H7 (cell line): ENCODE measurements at regions not wholly inside any gene's neighbourhood (a gene's known extent, or its start where the extent isn't known, plus 50 kb on each side); places are given as distances from the start of the nearest gene placed in this dataset.

Experiments
- DNase-seq: peaks from one replicate; pipeline ENCODE4 v3.0.0; 2012
- H3K27me3 ChIP-seq: 2 replicates; pipeline ENCODE4 v1.6.0; 2011; ENCODE audit warnings: mild to moderate bottlenecking, low read length; ENCODE audit not compliant: control insufficient read depth, insufficient read depth
- H3K36me3 ChIP-seq: replicated peaks from 2 replicates; pipeline ENCODE4 v1.5.1; 2011; ENCODE audit warnings: low read length; ENCODE audit not compliant: control insufficient read depth, insufficient read depth
- H3K4me3 ChIP-seq: 2 replicates; pipeline ENCODE4 v1.5.1; 2011; ENCODE audit warnings: low read depth, mild to moderate bottlenecking, control low read depth, low read length, moderate library complexity; ENCODE audit not compliant: insufficient read depth

DNA sequence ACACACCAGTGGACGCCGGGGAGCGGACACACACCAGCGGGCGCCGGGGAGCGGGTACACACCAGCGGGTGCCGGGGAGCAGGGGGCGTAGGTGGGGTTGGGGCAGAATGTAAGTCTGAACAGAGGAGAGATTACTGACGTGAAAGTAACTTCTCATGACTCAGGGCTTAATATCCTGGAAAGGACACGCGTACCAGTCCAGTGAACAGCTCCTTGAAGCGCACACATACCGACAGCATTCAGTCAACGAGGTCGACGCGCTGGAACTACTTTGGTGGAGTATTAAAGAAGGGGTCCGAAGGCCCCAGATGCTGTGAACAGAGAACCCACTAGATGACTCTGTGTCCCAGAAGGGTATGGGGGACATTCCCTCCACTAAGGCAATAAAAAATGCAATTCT lies 129.6 kb downstream of the ENGASE start:
- no peaks in the 10 kb centered on the region for H3K36me3 ChIP-seq

DNA sequence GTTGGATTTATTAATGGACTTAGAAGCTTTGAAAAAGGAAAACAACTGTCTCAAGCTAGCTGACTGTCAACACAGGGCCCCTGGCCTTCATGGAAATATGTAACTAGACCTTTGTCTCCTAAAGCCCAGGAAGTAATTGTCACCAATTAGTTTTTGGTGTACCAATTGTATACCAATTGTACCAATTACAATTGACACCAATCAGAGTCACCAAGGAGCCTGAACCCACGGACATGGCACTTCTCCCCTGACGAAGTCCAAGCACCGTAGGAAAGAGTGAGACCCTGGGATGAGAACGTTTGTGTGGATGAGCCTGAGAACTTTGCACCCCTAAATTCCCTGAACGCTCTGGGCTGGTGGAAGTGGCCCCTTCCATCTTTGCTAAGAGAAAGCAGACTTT lies 129.0 kb downstream of the ENGASE start:
- H3K27me3 ChIP-seq = no peaks in the 10 kb centered on the region
- H3K36me3 ChIP-seq = no peaks in the 10 kb centered on the region
- no peak for DNase-seq
- no peak overlapping the region for H3K4me3 ChIP-seq

More for the DNA sequence above, 129.6 kb downstream of the ENGASE start:
- DNase-seq = no peak
- H3K27me3 ChIP-seq = no peaks in the 10 kb centered on the region
- H3K4me3 ChIP-seq = no peak overlapping the region

DNA sequence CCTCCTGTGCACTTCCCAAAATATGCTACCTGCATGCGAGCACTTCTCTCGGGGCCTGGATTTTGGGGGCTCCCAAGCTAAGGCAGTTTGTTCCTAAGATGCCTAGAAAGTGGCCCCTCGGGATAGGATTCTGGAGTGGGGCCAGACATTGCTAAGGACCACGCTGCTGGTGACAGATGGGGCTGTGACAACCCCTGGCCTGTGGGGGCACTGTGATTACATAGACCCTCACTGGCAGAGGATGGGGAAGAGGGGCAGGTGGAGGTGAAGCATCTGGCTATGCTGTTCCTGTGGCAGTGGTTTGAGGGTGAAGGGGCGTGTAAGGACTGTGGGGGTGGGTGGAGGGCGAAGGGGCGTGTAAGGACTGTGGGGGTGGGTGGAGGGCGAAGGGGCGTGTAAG lies 128.4 kb downstream of the ENGASE start:
- H3K36me3 ChIP-seq = no peaks in the 10 kb centered on the region
- DNase-seq = peak; percentile 86
- no peak overlapping the region for H3K4me3 ChIP-seq
- H3K27me3 ChIP-seq = no peaks in the 10 kb centered on the region

DNA sequence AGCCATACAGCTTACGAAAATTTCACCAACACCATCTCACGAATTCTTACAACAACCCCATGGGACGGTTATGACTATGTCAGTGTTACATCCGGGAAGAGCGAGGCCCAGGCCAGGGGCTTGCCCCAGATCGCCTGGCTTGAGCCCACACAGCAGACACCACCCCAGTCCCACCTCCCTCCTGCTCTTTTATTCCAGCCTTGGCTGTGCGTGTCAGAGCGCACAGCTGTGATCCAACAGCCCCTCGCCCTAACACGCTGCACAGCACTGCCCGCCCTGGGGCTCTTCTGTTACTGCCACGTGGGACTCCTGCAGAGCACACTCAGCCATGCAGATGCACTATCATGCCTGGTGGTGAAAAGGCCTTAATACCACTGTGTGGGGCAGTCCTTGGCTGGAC lies 127.9 kb downstream of the ENGASE start:
- Histone ChIP-seq H3K36me3 (no peaks in the 10 kb centered on the region), H3K4me3 (no peak overlapping the region), H3K27me3 (no peaks in the 10 kb centered on the region)
- peak; percentile 62 for DNase-seq

DNA sequence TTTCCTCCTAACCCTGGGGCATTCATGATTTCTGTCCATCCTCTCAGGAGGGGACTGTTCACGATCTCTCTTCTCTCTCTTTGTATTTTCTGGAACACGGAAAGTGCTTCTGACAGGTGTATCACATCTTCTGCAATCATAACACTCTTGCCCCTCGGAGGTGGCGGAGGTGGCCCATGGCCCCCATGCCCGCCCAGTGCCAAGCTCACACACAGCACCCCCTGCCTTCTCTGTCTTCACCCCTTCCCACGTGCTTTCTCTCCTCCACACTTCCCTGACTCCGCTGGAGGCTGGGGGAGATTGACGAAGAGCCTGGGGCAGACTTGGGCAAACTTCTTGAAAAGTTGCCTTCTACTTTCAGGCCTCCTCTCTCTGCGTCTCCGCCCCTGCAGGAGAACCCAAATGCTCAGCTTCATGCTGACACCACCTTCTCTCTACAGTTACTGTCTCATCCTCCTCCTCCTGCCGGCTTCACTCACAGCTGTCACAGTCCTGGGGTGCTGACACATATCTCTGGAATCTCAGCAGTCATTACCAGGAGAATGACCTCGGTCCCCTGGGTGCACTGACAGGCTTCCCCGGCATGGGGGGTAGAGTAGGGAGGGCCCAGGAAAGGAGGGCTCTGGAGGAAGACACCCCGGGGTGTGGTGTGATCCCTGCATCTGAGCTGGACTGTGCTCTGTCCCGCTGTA lies 127.1 kb downstream of the ENGASE start:
- Histone ChIP-seq H3K27me3 (no peaks in the 10 kb centered on the region), H3K4me3 (no peak overlapping the region), H3K36me3 (no peaks in the 10 kb centered on the region)
- peak; percentile 68 for DNase-seq

DNA sequence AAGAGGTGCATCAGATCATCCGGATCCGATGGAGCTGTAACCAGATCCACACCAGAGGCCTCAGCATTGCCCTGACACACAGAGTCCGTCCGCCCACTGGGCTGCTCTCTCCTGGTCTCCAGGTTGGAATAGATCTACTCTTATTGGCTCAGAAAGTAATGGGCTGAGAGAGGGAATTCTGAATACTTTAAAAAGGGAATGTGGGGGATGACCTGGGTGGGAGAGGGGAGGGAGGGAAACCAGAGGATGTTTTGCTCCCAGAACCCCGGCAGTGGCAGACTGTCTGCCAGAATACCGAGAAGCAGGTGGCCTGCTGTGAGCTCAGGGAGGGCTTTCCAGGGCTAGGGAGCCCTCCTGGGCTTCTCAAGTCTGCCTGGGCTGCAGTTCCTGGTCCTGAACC lies 126.5 kb downstream of the ENGASE start:
- no peaks in the 10 kb centered on the region for H3K27me3 ChIP-seq
- no peaks in the 10 kb centered on the region for H3K36me3 ChIP-seq
- peak; percentile 72 for DNase-seq
- H3K4me3 ChIP-seq = no peak overlapping the region

DNA sequence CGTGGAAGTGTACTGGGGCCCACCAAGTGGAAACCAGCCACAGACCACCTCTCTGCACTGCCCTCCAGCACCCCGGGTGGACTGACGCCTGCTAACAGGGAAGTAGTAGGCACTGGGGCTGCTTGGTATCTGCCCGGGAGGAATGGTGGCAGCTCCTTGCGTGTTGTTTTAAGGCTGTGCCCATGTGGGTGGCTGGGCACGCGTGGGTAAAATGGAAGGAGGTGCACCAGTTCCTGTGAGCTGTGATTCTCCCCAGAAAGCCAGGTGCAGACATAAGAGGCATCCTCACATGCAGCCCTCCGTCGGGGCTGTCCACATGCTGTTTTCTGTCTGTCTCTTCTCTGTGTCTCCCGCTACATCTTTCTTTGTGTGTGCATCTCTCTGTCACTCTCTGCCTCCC lies 122.3 kb downstream of the ENGASE start:
- no peaks in the 10 kb centered on the region for H3K27me3 ChIP-seq
- DNase-seq = no peak
- no peak overlapping the region for H3K4me3 ChIP-seq
- H3K36me3 ChIP-seq = no peaks in the 10 kb centered on the region

DNA sequence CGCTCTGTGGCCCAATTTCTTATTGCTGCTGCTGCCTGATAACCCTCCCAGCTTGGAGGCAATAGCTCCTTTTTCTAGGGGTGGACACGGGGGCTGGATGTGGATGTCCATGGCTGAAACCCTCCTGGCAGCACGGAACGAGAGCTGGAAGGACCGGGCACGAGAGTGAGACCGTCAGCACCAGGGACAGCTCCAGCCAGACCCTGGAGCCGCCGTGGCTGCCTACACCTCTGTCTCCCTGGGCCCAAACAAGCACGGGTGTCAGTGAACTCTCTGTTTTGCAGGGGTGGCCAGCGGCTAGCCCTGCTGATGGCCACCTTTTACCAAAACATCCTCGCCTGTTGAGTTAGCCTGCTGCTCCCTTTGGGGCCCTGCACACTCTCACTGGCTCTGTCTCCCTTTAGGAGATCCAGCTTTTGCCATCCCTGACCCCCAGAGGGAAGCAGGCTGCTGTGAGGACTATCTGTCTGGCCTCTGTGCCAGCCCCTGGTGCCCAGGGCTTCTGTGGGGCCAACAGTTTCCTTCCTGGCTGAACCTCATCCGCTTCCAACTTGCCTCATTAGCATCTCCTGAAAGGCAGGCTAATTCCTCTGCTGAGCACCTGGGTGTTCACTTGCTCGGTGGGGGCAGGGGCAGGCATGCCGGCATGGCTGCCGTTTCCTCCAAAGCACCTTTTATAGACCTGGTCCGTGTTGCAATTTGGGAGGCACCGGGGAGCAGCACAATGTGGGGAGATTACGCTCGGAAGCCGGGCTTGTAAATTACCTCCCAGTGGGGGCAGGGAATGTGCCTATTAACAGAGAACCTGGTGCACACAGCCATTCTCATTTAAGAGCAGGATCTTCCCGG lies 118.1 kb downstream of the ENGASE start:
- no peak overlapping the region for H3K4me3 ChIP-seq
- no peaks in the 10 kb centered on the region for H3K27me3 ChIP-seq
- H3K36me3 ChIP-seq = no peaks in the 10 kb centered on the region
- peak; percentile 89 for DNase-seq

DNA sequence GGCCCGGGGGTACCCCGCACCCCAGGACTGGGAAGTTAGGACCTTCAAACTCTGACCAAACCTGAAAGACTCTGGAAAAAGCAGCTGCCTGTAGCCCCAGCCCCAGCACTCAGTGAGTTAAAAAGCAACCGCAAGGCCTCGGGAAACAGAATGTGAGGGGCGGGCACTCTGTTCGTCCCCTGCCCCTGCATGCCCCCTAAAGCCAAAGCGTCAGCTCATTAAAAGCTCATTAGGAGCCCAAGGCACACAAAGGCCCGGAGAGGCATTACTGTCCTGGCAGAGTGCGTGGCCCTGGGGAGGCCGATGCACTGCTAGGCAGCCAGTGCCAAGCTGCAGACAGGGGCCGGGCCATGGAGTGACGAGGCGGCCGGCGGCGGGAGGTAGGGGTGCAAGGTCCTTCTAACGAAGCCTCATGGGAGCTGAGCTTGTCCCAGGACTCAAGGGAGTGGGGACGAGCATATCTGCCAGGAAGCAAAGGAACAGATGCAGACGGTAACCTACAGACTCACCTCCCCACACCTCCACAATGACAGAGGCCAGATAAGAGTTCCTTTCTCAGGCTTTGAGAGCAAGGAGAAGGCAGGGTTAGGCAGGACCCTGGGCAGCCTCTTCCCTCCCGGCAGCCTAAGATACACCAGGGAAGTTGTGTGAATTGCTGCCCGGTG lies 116.8 kb downstream of the ENGASE start:
- no peaks in the 10 kb centered on the region for H3K36me3 ChIP-seq
- peak; percentile 60 for DNase-seq
- no peaks in the 10 kb centered on the region for H3K27me3 ChIP-seq
- no peak overlapping the region for H3K4me3 ChIP-seq

DNA sequence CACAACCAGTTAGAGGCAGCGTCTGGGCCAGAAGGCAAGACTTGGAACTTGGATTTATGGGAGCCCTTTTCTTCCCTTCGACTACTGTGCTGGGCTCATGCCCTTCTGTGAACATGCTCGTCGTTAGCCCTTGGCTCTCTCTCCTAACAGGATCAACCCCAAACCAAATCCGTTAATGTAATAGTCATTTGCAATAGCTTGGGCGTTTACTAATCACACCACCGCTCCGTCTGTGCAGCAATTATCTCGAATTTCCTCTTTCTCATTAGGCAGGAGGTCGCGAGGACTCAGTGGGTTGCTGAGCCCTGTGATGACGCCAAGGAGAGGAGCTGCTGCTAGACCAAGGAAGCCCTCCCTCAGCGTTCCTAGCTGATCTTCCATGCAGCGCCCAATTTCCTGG lies 114.7 kb downstream of the ENGASE start:
- no peak for DNase-seq
- Histone ChIP-seq H3K27me3 (peaks cover 10% of the 10 kb centered on the region), H3K4me3 (no peak overlapping the region), H3K36me3 (no peaks in the 10 kb centered on the region; the same call in 1 of the 2 replicates)

DNA sequence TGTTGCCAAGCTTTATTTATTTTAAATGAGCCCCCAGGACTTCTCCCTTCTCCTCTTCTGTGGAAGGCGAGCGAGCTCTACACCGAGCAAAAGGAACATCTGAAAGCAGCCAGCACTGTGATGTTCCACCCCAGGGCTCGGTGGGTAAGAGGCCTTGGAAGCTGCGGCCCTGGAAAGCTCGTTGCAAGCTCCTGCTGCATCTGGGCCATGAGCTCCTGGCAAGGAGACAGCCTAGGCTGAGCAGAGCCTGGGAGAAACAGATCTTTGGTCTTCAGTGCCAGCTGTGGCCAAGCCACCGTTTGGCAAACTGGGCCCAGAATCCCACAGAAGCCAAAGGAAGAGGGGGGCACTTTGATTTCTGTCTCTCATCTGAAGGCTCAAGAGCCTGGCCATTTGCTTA lies 114.1 kb downstream of the ENGASE start:
- no peak for DNase-seq
- peaks cover 15% of the 10 kb centered on the region for H3K27me3 ChIP-seq
- no peaks in the 10 kb centered on the region; the same call in 1 of the 2 replicates for H3K36me3 ChIP-seq
- no peak overlapping the region for H3K4me3 ChIP-seq

DNA sequence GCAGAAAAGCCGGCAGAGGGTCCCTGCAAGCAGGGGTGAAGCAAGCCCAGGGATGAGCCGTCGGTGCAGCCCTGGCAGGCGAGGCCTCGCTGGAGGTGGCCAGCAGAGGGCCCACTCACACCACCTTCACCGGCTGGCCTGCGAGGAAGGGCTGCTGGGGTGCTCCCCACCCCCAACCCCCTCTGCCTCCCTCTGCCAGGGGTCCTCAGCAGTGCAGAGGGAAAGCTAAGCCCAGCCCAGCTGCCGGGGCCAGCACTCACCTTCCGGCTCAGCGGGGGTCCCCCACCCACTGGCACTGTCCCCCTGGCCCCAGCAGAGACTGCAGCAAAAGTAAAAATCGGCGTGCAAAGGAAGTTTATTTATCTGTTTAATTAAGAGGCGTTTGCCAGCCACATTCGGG lies 113.4 kb downstream of the ENGASE start:
- H3K27me3 ChIP-seq = peaks cover 20% of the 10 kb centered on the region
- H3K36me3 ChIP-seq = no peaks in the 10 kb centered on the region; the same call in 1 of the 2 replicates
- H3K4me3 ChIP-seq = no peak overlapping the region
- DNase-seq = peak; percentile 98

DNA sequence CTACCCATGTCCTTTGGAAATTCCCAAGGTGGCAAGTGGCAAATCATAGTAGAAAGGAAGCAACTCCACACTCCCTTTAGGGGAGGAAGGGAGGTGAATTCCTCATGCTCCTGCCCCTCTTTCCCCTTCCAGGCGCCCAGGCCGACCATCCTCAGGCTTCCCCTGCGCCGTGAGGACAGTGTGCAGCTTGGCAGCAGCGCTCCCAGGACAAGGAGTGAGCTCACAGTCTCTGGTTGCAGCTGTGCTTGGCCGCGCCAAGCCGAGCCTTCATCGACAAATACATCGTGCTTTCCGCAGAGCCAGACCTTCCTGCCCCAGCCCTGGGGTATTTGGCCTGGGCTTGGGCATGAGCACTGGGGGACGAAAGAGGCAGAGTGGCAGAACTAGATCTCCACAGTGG lies 112.6 kb downstream of the ENGASE start:
- H3K27me3 ChIP-seq = peaks cover 22% of the 10 kb centered on the region
- H3K36me3 ChIP-seq = no peaks in the 10 kb centered on the region; the same call in 1 of the 2 replicates
- no peak for DNase-seq
- no peak overlapping the region for H3K4me3 ChIP-seq

DNA sequence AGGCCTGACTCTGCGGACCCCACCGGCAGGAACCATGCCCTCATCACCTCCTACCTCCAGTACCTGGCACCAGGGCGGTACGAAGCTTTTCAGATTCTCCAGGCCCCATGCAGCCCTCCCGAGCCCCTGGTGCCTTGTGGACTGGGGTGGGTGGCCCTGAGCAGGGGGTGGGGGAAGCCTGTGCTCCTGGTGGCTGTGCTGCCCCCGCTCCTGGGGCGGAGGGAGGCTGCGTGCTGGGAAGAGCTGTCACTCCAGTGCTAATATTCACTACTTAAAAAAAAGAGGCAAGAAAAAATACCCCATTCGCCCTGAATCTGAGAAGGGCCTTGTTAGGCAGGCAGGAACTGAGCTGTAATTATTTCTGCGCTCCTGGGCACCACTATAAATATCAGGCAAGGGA lies 111.8 kb downstream of the ENGASE start:
- no peak for DNase-seq
- Histone ChIP-seq H3K4me3 (no peak overlapping the region), H3K27me3 (peaks cover 22% of the 10 kb centered on the region), H3K36me3 (no peaks in the 10 kb centered on the region; the same call in 1 of the 2 replicates)

DNA sequence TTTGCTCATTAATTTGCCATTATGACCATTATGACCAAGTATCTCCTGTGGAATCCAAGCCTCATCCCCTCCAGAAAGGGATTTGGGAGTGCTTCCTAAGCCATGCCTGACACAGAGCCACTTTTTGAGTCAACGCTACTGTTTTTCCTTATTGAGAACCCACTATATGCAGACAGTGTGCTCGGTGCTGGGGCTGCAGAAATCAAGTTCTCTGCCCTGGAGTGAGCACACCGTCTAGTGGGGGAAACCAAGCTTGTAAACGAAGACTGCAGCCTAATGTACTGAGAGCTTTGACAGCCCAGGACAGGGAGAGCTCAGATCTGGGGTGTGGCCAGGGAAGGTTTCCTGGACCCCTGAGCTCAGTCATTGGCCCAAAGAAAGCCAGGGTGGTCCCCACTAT lies 111.0 kb downstream of the ENGASE start:
- no peak for DNase-seq
- H3K36me3 ChIP-seq = no peaks in the 10 kb centered on the region; the same call in 1 of the 2 replicates
- no peak overlapping the region for H3K4me3 ChIP-seq
- H3K27me3 ChIP-seq = peaks cover 22% of the 10 kb centered on the region
